GM06990 (cell line): ENCODE measurements at regions not wholly inside any gene's neighbourhood (a gene's known extent, or its start where the extent isn't known, plus 50 kb on each side); places are given as distances from the start of the nearest gene placed in this dataset.
"Not testable (repeated sequence)": the region's sequence is repeated elsewhere in the genome, so short reads cannot be mapped to it uniquely, and the experiment has no call there.

Experiments used
- DNase-seq: peaks from one replicate; pipeline ENCODE4 v3.0.0-alpha.2; 2011; ENCODE audit not compliant: insufficient read length; ENCODE audit errors: extremely low read depth
- H3K27me3 ChIP-seq: replicated peaks from 2 replicates; pipeline ENCODE4 v1.6.0; 2011; ENCODE audit warnings: low read length; ENCODE audit not compliant: control insufficient read depth, insufficient read depth
- H3K36me3 ChIP-seq: 2 replicates; pipeline ENCODE4 v1.5.1; 2011; ENCODE audit warnings: low read length; ENCODE audit not compliant: control insufficient read depth, insufficient read depth
- H3K4me3 ChIP-seq: replicated peaks from 2 replicates; pipeline ENCODE4 v1.5.1; 2011; ENCODE audit warnings: low read depth, mild to moderate bottlenecking, control low read depth, low read length
- TF ChIP-seq, protein P1 (sequence below): IDR thresholded peaks from 2 replicates; pipeline ENCODE4 v1.5.1; 2011; ENCODE audit warnings: low read length, control low read depth, mild to moderate bottlenecking, inconsistent platforms; ENCODE audit not compliant: insufficient read depth, poor library complexity, severe bottlenecking

DNA sequence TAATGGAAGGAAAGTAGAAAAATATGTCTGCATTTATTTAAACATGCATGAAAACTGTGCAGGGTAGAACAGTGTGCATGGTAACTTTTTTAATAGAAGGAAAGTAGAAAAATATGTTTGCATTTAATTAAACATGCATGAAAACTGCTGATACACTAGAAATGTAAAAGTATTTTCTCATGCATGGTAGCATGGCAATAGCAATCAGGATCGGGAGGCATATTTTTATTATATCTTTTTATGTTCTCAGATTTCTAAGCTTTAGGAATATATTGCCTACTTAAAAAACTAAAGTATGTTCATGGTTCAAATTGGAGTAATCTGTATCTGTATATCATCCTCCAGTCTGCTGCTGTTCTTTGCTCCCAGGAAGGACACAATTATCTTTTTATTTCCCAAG lies 1468.9 kb upstream of the GBE1 start:
- no peak for DNase-seq
- Histone ChIP-seq H3K36me3 (no peaks in the 10 kb centered on the region), H3K27me3 (no peaks in the 10 kb centered on the region), H3K4me3 (no peak overlapping the region)
- TF ChIP-seq, protein P1, sequence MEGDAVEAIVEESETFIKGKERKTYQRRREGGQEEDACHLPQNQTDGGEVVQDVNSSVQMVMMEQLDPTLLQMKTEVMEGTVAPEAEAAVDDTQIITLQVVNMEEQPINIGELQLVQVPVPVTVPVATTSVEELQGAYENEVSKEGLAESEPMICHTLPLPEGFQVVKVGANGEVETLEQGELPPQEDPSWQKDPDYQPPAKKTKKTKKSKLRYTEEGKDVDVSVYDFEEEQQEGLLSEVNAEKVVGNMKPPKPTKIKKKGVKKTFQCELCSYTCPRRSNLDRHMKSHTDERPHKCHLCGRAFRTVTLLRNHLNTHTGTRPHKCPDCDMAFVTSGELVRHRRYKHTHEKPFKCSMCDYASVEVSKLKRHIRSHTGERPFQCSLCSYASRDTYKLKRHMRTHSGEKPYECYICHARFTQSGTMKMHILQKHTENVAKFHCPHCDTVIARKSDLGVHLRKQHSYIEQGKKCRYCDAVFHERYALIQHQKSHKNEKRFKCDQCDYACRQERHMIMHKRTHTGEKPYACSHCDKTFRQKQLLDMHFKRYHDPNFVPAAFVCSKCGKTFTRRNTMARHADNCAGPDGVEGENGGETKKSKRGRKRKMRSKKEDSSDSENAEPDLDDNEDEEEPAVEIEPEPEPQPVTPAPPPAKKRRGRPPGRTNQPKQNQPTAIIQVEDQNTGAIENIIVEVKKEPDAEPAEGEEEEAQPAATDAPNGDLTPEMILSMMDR = no peak

DNA sequence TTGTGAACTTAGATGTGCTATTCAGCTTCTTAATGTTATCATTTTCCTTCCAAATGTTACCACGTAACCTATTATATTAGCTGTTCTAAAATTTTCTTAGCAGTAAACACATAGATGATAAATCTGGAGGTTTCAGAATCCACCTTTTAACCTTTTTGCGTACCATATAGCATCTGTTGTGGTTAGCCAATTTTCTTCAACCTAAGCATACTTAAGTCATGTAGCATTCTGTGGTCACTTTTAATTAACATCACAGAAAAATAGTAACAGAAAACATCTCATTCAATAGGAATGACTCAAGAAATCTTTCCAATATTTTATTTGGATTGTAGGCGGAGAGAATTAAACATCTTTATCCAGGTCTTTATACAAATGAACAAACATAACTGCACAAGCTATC lies 1465.3 kb upstream of the GBE1 start:
- Histone ChIP-seq H3K36me3 (no peaks in the 10 kb centered on the region), H3K27me3 (no peaks in the 10 kb centered on the region), H3K4me3 (no peak overlapping the region)
- TF ChIP-seq, protein P1 = no peak
- no peak for DNase-seq

DNA sequence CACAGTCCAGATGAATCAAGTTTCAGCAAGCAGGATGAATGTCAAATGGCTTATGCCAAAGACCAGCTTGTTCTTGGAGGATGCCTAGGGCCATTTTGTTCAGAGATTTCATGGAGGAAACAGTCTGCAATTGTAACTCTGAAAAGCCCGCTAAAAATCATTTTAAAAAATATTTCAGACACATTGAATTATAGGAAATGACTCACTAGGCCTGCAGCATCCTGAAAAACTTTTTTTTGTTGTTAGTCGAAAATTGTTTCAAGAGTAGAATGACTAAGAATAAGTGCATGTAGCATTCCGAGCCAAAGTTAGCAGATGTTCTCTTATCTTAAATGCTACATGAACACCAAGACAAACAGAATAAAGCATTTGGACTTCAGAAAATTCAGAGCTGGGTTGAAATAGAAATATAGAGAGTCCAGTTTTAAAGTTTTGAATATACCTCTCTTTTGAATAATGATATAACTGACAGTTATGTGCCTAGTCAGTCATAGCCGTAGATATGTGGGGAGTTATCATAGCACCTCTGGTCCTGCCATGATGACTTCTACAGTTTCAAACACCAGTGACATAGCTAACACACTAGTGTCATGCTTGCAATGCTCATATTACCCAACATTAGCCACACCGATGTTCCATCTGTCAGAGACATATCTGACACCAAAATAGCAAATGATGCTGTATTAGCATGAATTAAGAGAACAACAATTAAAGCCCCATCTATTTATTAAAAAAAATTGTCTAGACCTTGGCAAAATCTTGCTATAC lies 1462.8 kb upstream of the GBE1 start:
- H3K4me3 ChIP-seq = no peak overlapping the region
- H3K27me3 ChIP-seq = no peaks in the 10 kb centered on the region
- H3K36me3 ChIP-seq = no peaks in the 10 kb centered on the region
- no peak for DNase-seq
- TF ChIP-seq, protein P1 = no peak

DNA sequence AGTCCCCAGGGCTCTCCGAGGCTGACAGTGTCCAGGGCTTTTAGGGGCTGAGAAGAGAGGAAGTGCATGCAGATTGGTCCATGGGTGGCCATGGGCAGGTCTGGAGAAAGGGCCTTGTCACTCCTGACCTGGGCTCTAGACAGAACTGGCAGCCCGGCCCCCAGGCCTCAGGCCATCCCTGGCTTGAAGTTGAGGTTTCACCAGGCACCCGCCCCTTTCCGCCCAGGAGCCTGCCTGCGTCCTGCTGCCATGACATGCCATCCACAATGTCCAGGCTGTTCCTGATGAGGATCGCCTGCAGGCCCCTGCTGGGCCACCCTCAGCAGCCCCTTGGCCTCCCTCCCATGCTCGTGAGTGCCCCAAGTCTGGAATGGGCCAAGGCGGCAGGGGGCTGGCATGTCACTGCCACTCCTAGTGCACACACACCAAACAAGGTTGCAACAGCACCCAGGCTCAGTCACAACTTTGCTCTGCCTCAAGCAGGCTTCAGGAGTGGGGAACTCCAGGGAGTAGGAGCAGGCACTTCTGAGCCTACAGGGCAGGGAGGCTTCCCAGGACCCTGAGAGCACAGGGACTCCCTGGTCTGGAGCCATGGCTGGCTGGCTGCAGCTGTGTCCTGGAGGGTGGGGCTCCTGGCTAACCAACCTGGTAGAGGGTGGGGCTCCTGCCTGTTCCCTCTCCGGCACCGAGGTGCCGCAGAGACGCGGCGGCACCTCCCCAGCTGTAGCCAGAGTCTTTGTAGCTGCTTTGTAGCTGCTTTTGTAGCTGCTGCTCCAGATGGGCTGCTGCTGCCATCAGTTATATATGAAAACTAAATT lies 1457.1 kb upstream of the GBE1 start:
- TF ChIP-seq, protein P1 = no peak
- Histone ChIP-seq H3K4me3 (no peak overlapping the region), H3K36me3 (no peaks in the 10 kb centered on the region), H3K27me3 (no peaks in the 10 kb centered on the region)
- DNase-seq = no peak

DNA sequence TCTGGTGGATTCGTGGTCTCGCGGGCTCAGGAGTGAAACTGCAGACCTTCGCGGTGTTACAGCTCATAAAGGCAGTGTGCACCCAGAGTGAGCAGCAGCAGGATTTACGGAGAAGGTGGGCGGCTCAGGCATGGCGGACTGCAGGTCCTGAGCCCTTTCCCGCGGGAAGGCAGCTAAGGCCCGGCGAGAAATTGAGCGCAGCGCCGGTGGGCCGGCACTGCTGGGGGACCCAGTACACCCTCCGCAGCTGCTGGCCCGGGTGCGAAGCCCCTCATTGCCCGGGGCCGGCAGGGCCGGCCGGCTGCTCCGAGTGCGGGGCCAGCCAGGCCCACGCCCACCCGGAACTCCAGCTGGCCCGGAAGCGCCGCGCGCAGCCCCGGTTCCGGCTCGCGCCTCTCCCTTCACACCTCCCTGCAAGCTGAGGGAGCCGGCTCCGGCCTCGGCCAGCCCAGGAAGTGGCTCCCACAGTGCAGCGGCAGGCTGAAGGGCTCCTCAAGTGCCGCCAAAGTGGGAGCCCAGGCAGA lies 1456.2 kb upstream of the GBE1 start:
- DNase-seq = not testable (repeated sequence)

More for the DNA sequence above, 1456.2 kb upstream of the GBE1 start:
- H3K36me3 ChIP-seq, H3K4me3 ChIP-seq, H3K27me3 ChIP-seq: not testable (repeated sequence)
